GM12873 (cell line): ENCODE measurements at regions not wholly inside any gene's neighbourhood (a gene's known extent, or its start where the extent isn't known, plus 50 kb on each side); places are given as distances from the start of the nearest gene placed in this dataset.

Experiments used
- TF ChIP-seq, protein P1 (sequence below): IDR thresholded peaks from 2 replicates; pipeline ENCODE4 v1.5.1; 2012; ENCODE audit warnings: low read depth, mild to moderate bottlenecking, moderate library complexity, low read length, control low read depth; ENCODE audit not compliant: insufficient read depth; ENCODE audit errors: missing control alignments

GRCh38 chr4:28481565-28481964 is 1620.9 kb downstream of the STIM2 start:
- TF ChIP-seq, protein P1, sequence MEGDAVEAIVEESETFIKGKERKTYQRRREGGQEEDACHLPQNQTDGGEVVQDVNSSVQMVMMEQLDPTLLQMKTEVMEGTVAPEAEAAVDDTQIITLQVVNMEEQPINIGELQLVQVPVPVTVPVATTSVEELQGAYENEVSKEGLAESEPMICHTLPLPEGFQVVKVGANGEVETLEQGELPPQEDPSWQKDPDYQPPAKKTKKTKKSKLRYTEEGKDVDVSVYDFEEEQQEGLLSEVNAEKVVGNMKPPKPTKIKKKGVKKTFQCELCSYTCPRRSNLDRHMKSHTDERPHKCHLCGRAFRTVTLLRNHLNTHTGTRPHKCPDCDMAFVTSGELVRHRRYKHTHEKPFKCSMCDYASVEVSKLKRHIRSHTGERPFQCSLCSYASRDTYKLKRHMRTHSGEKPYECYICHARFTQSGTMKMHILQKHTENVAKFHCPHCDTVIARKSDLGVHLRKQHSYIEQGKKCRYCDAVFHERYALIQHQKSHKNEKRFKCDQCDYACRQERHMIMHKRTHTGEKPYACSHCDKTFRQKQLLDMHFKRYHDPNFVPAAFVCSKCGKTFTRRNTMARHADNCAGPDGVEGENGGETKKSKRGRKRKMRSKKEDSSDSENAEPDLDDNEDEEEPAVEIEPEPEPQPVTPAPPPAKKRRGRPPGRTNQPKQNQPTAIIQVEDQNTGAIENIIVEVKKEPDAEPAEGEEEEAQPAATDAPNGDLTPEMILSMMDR, result no peak

- TF ChIP-seq, protein P1, result no peak
These were observed 1622.1 kb downstream of the STIM2 start for GRCh38 chr4:28482580-28483270.

DNA sequence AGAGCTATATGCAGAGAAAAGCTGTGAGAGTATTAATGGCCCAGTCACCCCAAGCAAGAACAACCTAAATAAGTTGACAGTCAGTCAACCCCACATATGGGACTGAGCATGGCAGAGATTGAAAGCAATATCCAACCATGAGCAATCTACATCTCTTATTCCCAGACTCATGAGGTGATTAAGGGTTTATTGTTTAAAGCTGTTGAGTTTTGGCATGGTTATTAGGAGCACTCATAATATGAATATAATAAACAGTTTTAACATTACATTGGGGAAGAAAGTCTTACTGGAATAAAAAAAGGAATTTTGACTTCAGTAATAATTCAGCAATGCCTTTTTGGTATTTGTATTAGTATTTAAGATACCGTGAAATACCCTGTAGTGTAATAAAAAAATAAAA is 1627.4 kb downstream of the STIM2 start:
- TF ChIP-seq, protein P1, result no peak

- TF ChIP-seq, protein P1, result no peak
These were observed 1630.0 kb downstream of the STIM2 start for GRCh38 chr4:28490669-28491068.

GRCh38 chr4:28505064-28505463 is 1644.4 kb downstream of the STIM2 start:
- TF ChIP-seq, protein P1, result no peak

GRCh38 chr4:28508636-28509035 is 1648.0 kb downstream of the STIM2 start:
- TF ChIP-seq, protein P1, result no peak

DNA sequence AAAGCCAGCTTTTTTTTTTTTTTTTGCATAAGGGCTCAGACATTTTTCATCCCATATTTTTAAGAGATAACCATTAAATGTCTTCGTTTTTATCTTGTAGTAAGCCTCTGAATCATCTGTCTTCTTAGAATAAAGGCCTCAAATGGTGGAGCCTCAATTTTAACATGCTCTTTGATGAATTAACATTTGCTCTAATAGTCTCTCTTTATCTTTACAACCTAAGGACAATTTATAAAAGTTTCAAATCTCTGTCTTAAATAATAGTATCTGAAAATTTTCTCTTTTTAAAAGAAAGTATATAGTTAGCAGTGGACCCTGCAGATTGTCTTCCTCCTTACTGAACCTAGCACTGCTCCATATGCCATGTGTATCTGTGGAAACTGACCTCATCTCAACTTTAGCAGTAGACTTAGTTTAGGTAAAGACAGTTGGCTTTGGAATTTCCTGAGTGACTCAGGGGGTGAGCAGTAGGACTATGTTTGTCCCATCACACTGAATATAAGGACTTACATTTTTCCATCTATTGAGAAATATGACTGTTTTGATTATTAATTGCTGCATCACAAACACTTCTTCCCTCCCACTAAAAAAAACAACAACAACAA is 1658.0 kb downstream of the STIM2 start:
- TF ChIP-seq, protein P1, result no peak
